Astrocyte (in vitro differentiated cells and primary cell): ENCODE measurements at regions not wholly inside any gene's neighbourhood (a gene's known extent, or its start where the extent isn't known, plus 50 kb on each side); places are given as distances from the start of the nearest gene placed in this dataset.
"Not testable (repeated sequence)": the region's sequence is repeated elsewhere in the genome, so short reads cannot be mapped to it uniquely, and the experiment has no call there.

Experiments used
- DNase-seq: peaks from one replicate; pipeline ENCODE4 v3.0.0-alpha.2; 2010; ENCODE audit warnings: low read depth
- FAIRE-seq: peaks from 2 replicates; lab custom pipeline; 2011; peaks lifted over from hg19 to GRCh38; lab: Jason Lieb, UNC
- H2AFZ ChIP-seq: 2 replicates; pipeline ENCODE4 v1.6.0; 2012; ENCODE audit warnings: low read depth, low read length, inconsistent platforms
- H3K27ac ChIP-seq: 2 replicates; pipeline ENCODE4 v1.5.1; 2011; ENCODE audit warnings: low read depth, low read length, inconsistent platforms
- H3K27me3 ChIP-seq: 2 replicates; pipeline ENCODE4 v1.6.0; 2011; ENCODE audit warnings: low read length, inconsistent platforms; ENCODE audit not compliant: insufficient read depth
- H3K36me3 ChIP-seq: 2 replicates; pipeline ENCODE4 v1.5.1; 2011; ENCODE audit warnings: low read length, inconsistent platforms; ENCODE audit not compliant: insufficient read depth
- H3K4me1 ChIP-seq: 2 replicates; pipeline ENCODE4 v1.5.1; 2011; ENCODE audit warnings: low read length, inconsistent platforms; ENCODE audit not compliant: insufficient read depth
- H3K4me2 ChIP-seq: 2 replicates; pipeline ENCODE4 v1.6.0; 2012; ENCODE audit warnings: low read length, inconsistent platforms
- H3K4me3 ChIP-seq: 2 replicates; pipeline ENCODE4 v1.5.1; 2011; ENCODE audit warnings: low read depth, mild to moderate bottlenecking, low read length, inconsistent platforms; ENCODE audit not compliant: insufficient read depth
- H3K79me2 ChIP-seq: 2 replicates; pipeline ENCODE4 v1.6.0; 2012; ENCODE audit warnings: mild to moderate bottlenecking, low read length, inconsistent platforms; ENCODE audit not compliant: insufficient read depth
- H3K9ac ChIP-seq: 2 replicates; pipeline ENCODE4 v1.6.0; 2012; ENCODE audit warnings: mild to moderate bottlenecking, low read length, inconsistent platforms
- H3K9me3 ChIP-seq: 2 replicates; pipeline ENCODE4 v1.5.1; 2012; ENCODE audit warnings: low read depth, mild to moderate bottlenecking, low read length, inconsistent platforms; ENCODE audit not compliant: insufficient read depth
- H4K20me1 ChIP-seq: 2 replicates; pipeline ENCODE4 v1.6.0; 2012; ENCODE audit warnings: low read length, inconsistent platforms; ENCODE audit not compliant: insufficient read depth
- H3K27ac Mint-ChIP-seq: one replicate; pipeline ENCODE4 v1.8.0; 2021; ENCODE audit warnings: mild to moderate bottlenecking, mixed read lengths; ENCODE audit not compliant: unreplicated experiment
- H3K27me3 Mint-ChIP-seq: one replicate; pipeline ENCODE4 v1.8.0; 2021; ENCODE audit warnings: low read depth, mixed read lengths; ENCODE audit not compliant: unreplicated experiment
- H3K36me3 Mint-ChIP-seq: one replicate; pipeline ENCODE4 v1.8.0; 2021; ENCODE audit warnings: low read depth, mixed read lengths; ENCODE audit not compliant: unreplicated experiment
- H3K4me1 Mint-ChIP-seq: one replicate; pipeline ENCODE4 v1.8.0; 2021; ENCODE audit warnings: low read depth, mixed read lengths; ENCODE audit not compliant: unreplicated experiment
- H3K4me3 Mint-ChIP-seq: one replicate; pipeline ENCODE4 v1.8.0; 2021; ENCODE audit warnings: mild to moderate bottlenecking, moderate library complexity, mixed read lengths; ENCODE audit not compliant: unreplicated experiment
- H3K9me3 Mint-ChIP-seq: one replicate; pipeline ENCODE4 v1.8.0; 2021; ENCODE audit warnings: mild to moderate bottlenecking, mixed read lengths; ENCODE audit not compliant: unreplicated experiment
- CTCF ChIP-seq: IDR thresholded peaks from 2 replicates; pipeline ENCODE4 v1.5.1; 2011; ENCODE audit warnings: low read depth, mild to moderate bottlenecking, inconsistent platforms, low read length, moderate library complexity; ENCODE audit not compliant: insufficient read depth
- EZH2 ChIP-seq: IDR thresholded peaks from 2 replicates; pipeline ENCODE4 v1.6.1; 2012; ENCODE audit warnings: mild to moderate bottlenecking, low read length, inconsistent platforms; ENCODE audit not compliant: insufficient read depth

GRCh38 chr5:3325201-3325971 lies 270.2 kb upstream of the IRX1 start:
- Histone ChIP-seq H3K4me3 (no peak overlapping the region), H4K20me1 (no peaks in the 10 kb centered on the region), H3K27me3 (no peaks in the 10 kb centered on the region), H3K79me2 (no peaks in the 10 kb centered on the region), H3K36me3 (no peaks in the 10 kb centered on the region), H3K9ac (peak overlapping the region; percentile 42), H3K27ac (peak overlapping the region; percentile 49), H3K4me2 (peak overlapping the region; percentile 39), H3K9me3 (peaks cover 13% of the 10 kb centered on the region), H2AFZ (peak overlapping the region; percentile 68), H3K4me1 (peaks cover 15% of the 10 kb centered on the region)
- Mint-ChIP-seq H3K4me3 (no peak overlapping the region), H3K4me1 (peaks cover 2% of the 10 kb centered on the region), H3K9me3 (peaks cover 5% of the 10 kb centered on the region), H3K27me3 (peaks cover 10% of the 10 kb centered on the region), H3K27ac (no peak overlapping the region), H3K36me3 (no peaks in the 10 kb centered on the region)
- TF ChIP-seq CTCF, result no peak
- no peak for TF ChIP-seq EZH2
- FAIRE-seq, result no peak
- DNase-seq, result peak; percentile 30

GRCh38 chr5:3324421-3325101 lies 271.1 kb upstream of the IRX1 start:
- H3K27me3 Mint-ChIP-seq, result peaks cover 3% of the 10 kb centered on the region
- peaks cover 2% of the 10 kb centered on the region for H3K4me1 Mint-ChIP-seq
- DNase-seq, result no peak

GRCh38 chr5:3323966-3324365 lies 271.7 kb upstream of the IRX1 start:
- peak; percentile 100 for FAIRE-seq

More at GRCh38 chr5:3324421-3325101, 271.1 kb upstream of the IRX1 start:
- H3K9ac ChIP-seq, result peak overlapping the region; percentile 42
- H3K4me3 ChIP-seq, result no peak overlapping the region
- Mint-ChIP-seq H3K36me3 (no peaks in the 10 kb centered on the region), H3K9me3 (no peaks in the 10 kb centered on the region), H3K4me3 (no peak overlapping the region), H3K27ac (no peak overlapping the region)
- H3K9me3 ChIP-seq, result peaks cover 13% of the 10 kb centered on the region
- no peaks in the 10 kb centered on the region for H3K79me2 ChIP-seq
- peak overlapping the region; percentile 39 for H3K4me2 ChIP-seq
- no peaks in the 10 kb centered on the region for H3K27me3 ChIP-seq
- TF ChIP-seq EZH2 (no peak), CTCF (no peak)
- no peaks in the 10 kb centered on the region for H4K20me1 ChIP-seq
- H3K4me1 ChIP-seq, result peaks cover 15% of the 10 kb centered on the region
- H2AFZ ChIP-seq, result peak overlapping the region; percentile 68
- FAIRE-seq, result no peak
- peak overlapping the region; percentile 49 for H3K27ac ChIP-seq
- no peaks in the 10 kb centered on the region for H3K36me3 ChIP-seq

More at GRCh38 chr5:3323966-3324365, 271.7 kb upstream of the IRX1 start:
- not testable (repeated sequence) for H3K27ac Mint-ChIP-seq, DNase-seq, H3K9ac ChIP-seq, H3K4me1 Mint-ChIP-seq, H3K9me3 Mint-ChIP-seq, H3K79me2 ChIP-seq, H3K4me3 ChIP-seq, H3K4me2 ChIP-seq, H3K36me3 ChIP-seq, H2AFZ ChIP-seq, H3K27me3 ChIP-seq, H3K36me3 Mint-ChIP-seq, H3K4me3 Mint-ChIP-seq, H4K20me1 ChIP-seq, H3K27me3 Mint-ChIP-seq, H3K27ac ChIP-seq
- Histone ChIP-seq H3K9me3 (peaks cover 13% of the 10 kb centered on the region), H3K4me1 (peaks cover 15% of the 10 kb centered on the region)
